HCT116 (cell line): ENCODE measurements at regions not wholly inside any gene's neighbourhood (a gene's known extent, or its start where the extent isn't known, plus 50 kb on each side); places are given as distances from the start of the nearest gene placed in this dataset.
A peak's percentile ranks its signal among the peaks of the same experiment; 100 is the strongest.

Source experiments
- ATAC-seq: fragments of 200-7000 bp; cut with Tn5 transposase; 2 replicates; pipeline ENCODE4 v1.9.1; 2020; ENCODE audit warnings: mild to moderate bottlenecking, moderate library complexity
- BruUV-seq: library from RNA; stranded (reverse); fragments of 400-500 nt; replicated peaks from 2 replicates; lab custom pipeline; 2021; lab: Mats Ljungman, UMichigan
- CTCF ChIA-PET: fragments of 300-600 bp; sonication (Branson Sonifier 250); formaldehyde crosslinking; loops from one replicate; lab custom pipeline; 2021; ENCODE audit warnings: antibody characterized with exemption; lab: Charles Lee
- POLR2A ChIA-PET: fragments of 300-600, 350-600 bp; sonication (Branson Sonifier 250); formaldehyde crosslinking; loops from one replicate; lab custom pipeline; 2021; ENCODE audit warnings: antibody characterized with exemption; lab: Charles Lee
- RAD21 ChIA-PET, 2 experiments: fragments of 300-600 bp; sonication (Branson Sonifier 250); formaldehyde crosslinking; loops; one replicate each; lab custom pipeline; 2023; ENCODE audit warnings: low total read pairs in 2 of 2; ENCODE audit not compliant: uncharacterized antibody in 2 of 2, unreplicated experiment in 2 of 2, low non-redundant PET in 1 of 2; lab: Charles Lee
- DNase-seq: peaks from one replicate; pipeline ENCODE4 v3.0.0-alpha.2; 2010; ENCODE audit warnings: low read depth, low spot score
- H2AFZ ChIP-seq: fragments of 200-600 bp; shearing (Covaris generic), sonication (generic); 2 replicates; pipeline ENCODE4 v1.6.1; 2017; ENCODE audit warnings: low read depth, mixed run types, mixed read lengths, antibody characterized with exemption, low read length; ENCODE audit not compliant: poor library complexity, severe bottlenecking
- H3K27ac ChIP-seq: 2 replicates; pipeline ENCODE4 v1.5.1; 2012; ENCODE audit warnings: low read depth, low read length
- H3K27me3 ChIP-seq: fragments of 200-600 bp; sonication (generic); 2 replicates; pipeline ENCODE4 v1.6.1; 2016; ENCODE audit warnings: mixed run types, low read length, mixed read lengths; ENCODE audit not compliant: insufficient read depth
- H3K36me3 ChIP-seq, 2 experiments: fragments of 200-500 bp in 1 of 2; fragments of 200-600 bp in 1 of 2; sonication (Bioruptor generic) in 1 of 2; sonication (generic) in 1 of 2; 2 replicates each; pipeline versions ENCODE4 v1.5.1 to v1.6.1; 2014 to 2016; ENCODE audit warnings: low read length in 2 of 2, inconsistent platforms in 1 of 2, mixed read lengths in 1 of 2, mixed run types in 1 of 2; ENCODE audit not compliant: insufficient read depth in 2 of 2, control insufficient read depth in 1 of 2
- H3K4me1 ChIP-seq, 2 experiments: fragments of 200-600 bp in 1 of 2; sonication (generic) in 1 of 2; 2 replicates each; pipeline versions ENCODE4 v1.5.1 to v1.6.1; 2012 to 2017; ENCODE audit warnings: low read length in 2 of 2, inconsistent platforms in 1 of 2, mild to moderate bottlenecking in 1 of 2, mixed read lengths in 1 of 2, mixed run types in 1 of 2, moderate library complexity in 1 of 2; ENCODE audit not compliant: insufficient read depth in 2 of 2, control insufficient read depth in 1 of 2
- H3K4me2 ChIP-seq: fragments of 200-600 bp; sonication (generic); 2 replicates; pipeline ENCODE4 v1.6.1; 2017; ENCODE audit warnings: mixed run types, low read length, mixed read lengths
- H3K4me3 ChIP-seq, 2 experiments: fragments of 200-600 bp in 1 of 2; sonication (generic) in 1 of 2; replicated peaks in 1 of 2; 2 replicates each; pipeline ENCODE4 v1.5.1; 2011 to 2016; ENCODE audit warnings: low read length in 2 of 2, control low read depth in 1 of 2, low read depth in 1 of 2, mild to moderate bottlenecking in 1 of 2, mixed read lengths in 1 of 2, mixed run types in 1 of 2
- H3K79me2 ChIP-seq: fragments of 200-600 bp; sonication (generic); 2 replicates; pipeline ENCODE4 v1.6.1; 2017; ENCODE audit warnings: mild to moderate bottlenecking, mixed run types, low read length, moderate library complexity, mixed read lengths; ENCODE audit not compliant: insufficient read depth
- H3K9ac ChIP-seq: fragments of 200-600 bp; sonication (generic); 2 replicates; pipeline ENCODE4 v1.6.1; 2016; ENCODE audit warnings: low read length, mixed read lengths
- H3K9me2 ChIP-seq: fragments of 200-600 bp; sonication (generic), shearing (Covaris generic); 2 replicates; pipeline ENCODE4 v1.6.1; 2017; ENCODE audit warnings: mixed run types, mild to moderate bottlenecking, moderate library complexity; ENCODE audit not compliant: insufficient read depth
- H3K9me3 ChIP-seq, 2 experiments: fragments of 200-500 bp in 1 of 2; fragments of 200-600 bp in 1 of 2; sonication (Bioruptor generic) in 1 of 2; sonication (generic) in 1 of 2; 2 replicates each; pipeline ENCODE4 v1.6.1; 2014 to 2017; ENCODE audit warnings: low read length in 2 of 2, mixed read lengths in 2 of 2, inconsistent platforms in 1 of 2, low read depth in 1 of 2, mild to moderate bottlenecking in 1 of 2, mixed run types in 1 of 2, moderate library complexity in 1 of 2; ENCODE audit not compliant: control insufficient read depth in 1 of 2, insufficient read depth in 1 of 2
- H4K20me1 ChIP-seq: fragments of 200-600 bp; sonication (generic), shearing (Covaris generic); 2 replicates; pipeline ENCODE4 v1.6.1; 2017; ENCODE audit warnings: mixed run types, mild to moderate bottlenecking, moderate library complexity; ENCODE audit not compliant: insufficient read depth
- ATF3 ChIP-seq: IDR thresholded peaks from 2 replicates; pipeline ENCODE4 v1.6.1; 2012
- CBX3 ChIP-seq: IDR thresholded peaks from 2 replicates; pipeline ENCODE4 v1.6.1; 2012; ENCODE audit warnings: low read depth
- CEBPB ChIP-seq: IDR thresholded peaks from 2 replicates; pipeline ENCODE4 v1.6.1; 2012; ENCODE audit warnings: low read depth
- CTCF ChIP-seq, 3 experiments: fragments of 200-600 bp in 1 of 3; sonication (generic) in 1 of 3; IDR thresholded peaks in 2 of 3; conservative IDR thresholded peaks in 1 of 3; 2 replicates each; pipeline ENCODE4 v1.5.1; 2012 to 2017; ENCODE audit warnings: low read depth in 2 of 3, low read length in 2 of 3, antibody characterized with exemption in 1 of 3, borderline replicate concordance in 1 of 3, control low read depth in 1 of 3, mild to moderate bottlenecking in 1 of 3, mixed read lengths in 1 of 3, mixed run types in 1 of 3, moderate library complexity in 1 of 3; ENCODE audit not compliant: insufficient read depth in 1 of 3
- EGR1 ChIP-seq: IDR thresholded peaks from 2 replicates; pipeline ENCODE4 v1.6.1; 2012; ENCODE audit warnings: low read depth
- ELF1 ChIP-seq: IDR thresholded peaks from 2 replicates; pipeline ENCODE4 v1.6.1; 2012; ENCODE audit warnings: low read depth, borderline replicate concordance
- EZH2 ChIP-seq: fragments of 200-600 bp; sonication (generic); IDR thresholded peaks from 2 replicates; pipeline ENCODE4 v1.6.1; 2017; ENCODE audit warnings: antibody characterized with exemption, mixed run types
- JUND ChIP-seq: IDR thresholded peaks from 2 replicates; pipeline ENCODE4 v1.6.1; 2012
- MAX ChIP-seq: IDR thresholded peaks from 2 replicates; pipeline ENCODE4 v1.6.1; 2012
- POLR2A ChIP-seq: IDR thresholded peaks from 2 replicates; pipeline ENCODE4 v1.7.0; 2011; ENCODE audit warnings: borderline replicate concordance; ENCODE audit not compliant: insufficient read depth, insufficient read length; ENCODE audit errors: extremely low read depth
- POLR2AphosphoS5 ChIP-seq: IDR thresholded peaks from 2 replicates; pipeline ENCODE4 v1.6.1; 2011; ENCODE audit warnings: mild to moderate bottlenecking, low read depth, low read length, moderate library complexity
- RAD21 ChIP-seq: IDR thresholded peaks from 2 replicates; pipeline ENCODE4 v1.6.1; 2012; ENCODE audit warnings: low read depth, mild to moderate bottlenecking
- SP1 ChIP-seq: IDR thresholded peaks from 2 replicates; pipeline ENCODE4 v1.6.1; 2012; ENCODE audit warnings: low read depth
- SRF ChIP-seq: IDR thresholded peaks from 2 replicates; pipeline ENCODE4 v1.6.1; 2012; ENCODE audit warnings: low read depth
- TCF7L2 ChIP-seq: IDR thresholded peaks from 2 replicates; pipeline ENCODE4 v1.7.0; 2011; ENCODE audit warnings: borderline replicate concordance, inconsistent platforms; ENCODE audit not compliant: insufficient read depth, insufficient read length; ENCODE audit errors: extremely low read depth
- ZFX ChIP-seq: fragments of 450-650 bp; IDR thresholded peaks from 2 replicates; pipeline ENCODE4 v1.6.1; 2017
- ZNF274 ChIP-seq: fragments of 200-500 bp; sonication (Bioruptor generic); IDR thresholded peaks from 2 replicates; pipeline ENCODE4 v1.6.1; 2014; ENCODE audit warnings: mild to moderate bottlenecking, low read depth, low read length, inconsistent platforms
- intact Hi-C: fragments of 100-400 bp; cut with micrococcal nuclease; formaldehyde crosslinking; loops from 2 replicates; pipeline ENCODE4 v1.10.0; 2022

DNA sequence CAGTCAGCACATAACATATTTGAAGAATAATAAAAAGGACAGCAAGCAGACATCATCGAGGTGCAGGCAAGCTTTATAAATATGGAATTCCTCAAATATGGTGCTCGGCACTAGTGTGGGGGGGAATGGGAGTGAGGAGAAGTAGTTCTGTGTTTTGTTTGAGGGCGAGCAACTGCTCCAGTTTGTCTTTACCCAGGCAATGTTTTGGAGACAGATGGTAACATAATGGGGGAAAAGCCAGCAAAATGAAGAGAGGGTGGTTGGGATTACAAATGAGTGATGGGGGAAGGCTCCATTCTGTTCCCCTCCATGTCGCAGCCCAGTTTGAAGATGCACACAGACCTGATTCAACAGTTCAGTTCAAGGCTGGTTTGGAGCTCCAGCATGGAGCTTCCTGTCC is 572.9 kb upstream of the DIPK2B start:
- H3K27ac ChIP-seq, result peak overlapping the region; percentile 94

More for the DNA sequence above, 572.9 kb upstream of the DIPK2B start:
- RAD21 ChIA-PET, result no interaction called here
- DNase-seq (no peak), ATAC-seq (no peak)
- H3K4me3 ChIP-seq, result peak overlapping the region in 1 of 2 experiments; percentile 59; a peak in 1 of 4 replicates
- peaks cover 0 to 3% of the 10 kb centered on the region in 2 experiments; a peak in 1 of 4 replicates for H3K36me3 ChIP-seq
- no peaks in the 10 kb centered on the region for H3K27me3 ChIP-seq
- no peak for TF ChIP-seq ZFX
- no peak for TF ChIP-seq MAX
- TF ChIP-seq SP1, result no peak
- TF ChIP-seq CBX3, result no peak
- TF ChIP-seq ZNF274, result no peak
- no peak for TF ChIP-seq ELF1
- TF ChIP-seq ATF3, result no peak
- TF ChIP-seq EZH2, result no peak
- TF ChIP-seq EGR1, result no peak
- TF ChIP-seq RAD21, result no peak
- no peak for TF ChIP-seq POLR2A
- no peak for TF ChIP-seq SRF
- no peak for TF ChIP-seq JUND
- no peak for TF ChIP-seq CEBPB
- no peak for TF ChIP-seq POLR2AphosphoS5
- TF ChIP-seq CTCF (IDR thresholded peaks at IDR 0.05 in 2 of 3, conservative IDR thresholded peaks at IDR 0.05 in 1 of 3; ENCODE audit: borderline replicate concordance in 1 of 3, insufficient read depth in 1 of 3, low read depth in 2 of 3, low read length in 2 of 3), result no peak
- no peak for TF ChIP-seq TCF7L2
- intact Hi-C loops, result no loop called here
- peak overlapping the region; percentile 78 for H3K4me2 ChIP-seq
- H3K79me2 ChIP-seq, result peaks cover 100% of the 10 kb centered on the region
- H3K9ac ChIP-seq, result peak overlapping the region; percentile 72
- BruUV-seq, result no TSS peak
- POLR2A ChIA-PET, result no interaction called here
- H2AFZ ChIP-seq, result no peak overlapping the region
- H4K20me1 ChIP-seq, result no peaks in the 10 kb centered on the region
- peaks cover 66 to 98% of the 10 kb centered on the region in 2 experiments for H3K4me1 ChIP-seq
- H3K9me2 ChIP-seq, result no peaks in the 10 kb centered on the region
- no peaks in the 10 kb centered on the region for H3K9me3 ChIP-seq
- CTCF ChIA-PET, result no interaction called here
